ENCODE measurements at regions not wholly inside any gene's neighbourhood (a gene's known extent, or its start where the extent isn't known, plus 50 kb on each side); places are given as distances from the start of the nearest gene placed in this dataset.

- no peaks in the 10 kb centered on the region for H3K27me3 ChIP-seq
- ATAC-seq, result no peak
- in situ Hi-C loops (cut with MboI; ENCODE audit: low sequenced_read_pairs in 4 of 4) (no loop called here), intact Hi-C loops (cut with DNase I; ENCODE audit: low total_unique reads) (no loop called here)
- H3K9me3 ChIP-seq, result no peaks in the 10 kb centered on the region
- no peak overlapping the region for H3K4me3 ChIP-seq
- peaks cover 7 to 8% of the 10 kb centered on the region in 2 donors for H3K4me1 ChIP-seq
- DNase-seq, result no peak
- TF ChIP-seq, protein P1, sequence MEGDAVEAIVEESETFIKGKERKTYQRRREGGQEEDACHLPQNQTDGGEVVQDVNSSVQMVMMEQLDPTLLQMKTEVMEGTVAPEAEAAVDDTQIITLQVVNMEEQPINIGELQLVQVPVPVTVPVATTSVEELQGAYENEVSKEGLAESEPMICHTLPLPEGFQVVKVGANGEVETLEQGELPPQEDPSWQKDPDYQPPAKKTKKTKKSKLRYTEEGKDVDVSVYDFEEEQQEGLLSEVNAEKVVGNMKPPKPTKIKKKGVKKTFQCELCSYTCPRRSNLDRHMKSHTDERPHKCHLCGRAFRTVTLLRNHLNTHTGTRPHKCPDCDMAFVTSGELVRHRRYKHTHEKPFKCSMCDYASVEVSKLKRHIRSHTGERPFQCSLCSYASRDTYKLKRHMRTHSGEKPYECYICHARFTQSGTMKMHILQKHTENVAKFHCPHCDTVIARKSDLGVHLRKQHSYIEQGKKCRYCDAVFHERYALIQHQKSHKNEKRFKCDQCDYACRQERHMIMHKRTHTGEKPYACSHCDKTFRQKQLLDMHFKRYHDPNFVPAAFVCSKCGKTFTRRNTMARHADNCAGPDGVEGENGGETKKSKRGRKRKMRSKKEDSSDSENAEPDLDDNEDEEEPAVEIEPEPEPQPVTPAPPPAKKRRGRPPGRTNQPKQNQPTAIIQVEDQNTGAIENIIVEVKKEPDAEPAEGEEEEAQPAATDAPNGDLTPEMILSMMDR (IDR thresholded peaks at IDR 0.05 in 4 of 5, conservative IDR thresholded peaks at IDR 0.05 in 1 of 5), result no peak
- TF ChIP-seq POLR2A (IDR thresholded peaks at IDR 0.05), result no peak
- H3K27ac ChIP-seq, result no peak overlapping the region
- no peaks in the 10 kb centered on the region for H3K36me3 ChIP-seq
Measured at GRCh38 chr6:137731960-137732616, 135.0 kb upstream of the TNFAIP3 start.

DNA sequence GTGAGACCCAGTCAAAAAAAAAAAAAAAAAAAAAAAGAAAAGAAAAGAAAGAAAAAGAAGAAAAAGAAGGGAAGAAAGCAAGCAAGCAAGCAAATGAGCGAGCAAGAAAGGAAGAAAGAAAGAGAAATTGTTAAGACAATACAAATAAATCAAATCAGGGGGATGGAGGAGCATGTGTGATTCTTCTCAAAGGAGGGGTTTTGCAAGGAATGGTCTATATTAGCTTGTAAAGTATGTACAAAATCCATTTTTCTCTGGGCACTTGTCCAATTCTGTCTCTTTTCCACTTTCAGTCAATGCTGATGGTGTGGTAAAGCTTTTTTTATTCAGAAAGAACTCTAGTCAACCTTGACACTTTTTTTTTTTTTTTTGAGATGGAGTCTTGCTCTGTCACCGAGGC lies 133.7 kb upstream of the TNFAIP3 start:
- DNase-seq (no peak), ATAC-seq (no peak)
- no peaks in the 10 kb centered on the region for H3K9me3 ChIP-seq
- no peaks in the 10 kb centered on the region for H3K27me3 ChIP-seq
- peaks cover 6 to 7% of the 10 kb centered on the region in 2 donors for H3K4me1 ChIP-seq
- TF ChIP-seq, protein P1 (IDR thresholded peaks at IDR 0.05 in 4 of 5, conservative IDR thresholded peaks at IDR 0.05 in 1 of 5), result no peak
- TF ChIP-seq POLR2A (IDR thresholded peaks at IDR 0.05), result no peak
- no peaks in the 10 kb centered on the region for H3K36me3 ChIP-seq
- in situ Hi-C loops (cut with MboI; ENCODE audit: low sequenced_read_pairs in 4 of 4) (no loop called here), intact Hi-C loops (cut with DNase I; ENCODE audit: low total_unique reads) (no loop called here)
- no peak overlapping the region for H3K4me3 ChIP-seq
- H3K27ac ChIP-seq, result no peak overlapping the region

DNA sequence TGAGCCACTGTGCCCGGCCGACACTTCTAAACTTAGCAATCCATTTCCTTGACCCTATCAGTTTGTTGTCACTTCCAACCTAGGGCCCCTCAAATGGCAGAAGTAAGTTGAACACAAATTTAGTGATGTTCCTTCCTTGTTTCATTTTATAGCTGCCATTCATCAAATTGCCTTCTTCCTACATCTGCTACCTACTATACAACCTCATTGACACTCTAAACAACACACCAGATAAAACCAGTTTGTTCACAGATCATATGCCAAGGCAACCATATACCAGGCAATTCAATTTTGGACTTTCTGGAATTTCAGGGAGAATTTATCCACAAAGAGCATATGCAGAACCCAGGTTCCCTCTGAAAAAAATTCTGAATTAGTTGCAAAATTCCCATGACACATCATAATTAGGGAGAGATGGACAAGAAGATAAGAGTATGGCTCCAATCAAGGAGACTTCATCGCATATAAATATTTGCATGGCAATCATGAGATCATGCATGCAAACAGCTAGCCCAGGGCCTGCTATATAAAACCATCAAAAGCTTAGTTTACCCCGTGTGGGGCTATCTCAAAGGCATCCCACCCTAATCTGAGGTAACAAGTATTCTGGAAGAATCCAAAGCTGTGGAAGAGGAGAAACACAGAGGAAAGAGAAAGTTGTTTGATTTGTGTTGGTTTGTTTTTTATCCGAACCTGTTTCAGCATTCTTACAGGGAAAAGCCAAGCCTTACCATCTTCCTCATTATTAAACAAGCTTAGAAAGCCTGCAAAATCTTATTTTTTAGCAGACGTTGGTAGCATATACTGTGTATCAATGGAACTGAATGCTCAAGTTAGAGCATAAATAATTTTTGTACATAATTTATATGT lies 132.8 kb upstream of the TNFAIP3 start:
- DNase-seq, result no peak
- TF ChIP-seq, protein P1 (IDR thresholded peaks at IDR 0.05 in 4 of 5, conservative IDR thresholded peaks at IDR 0.05 in 1 of 5), result no peak
- TF ChIP-seq POLR2A (IDR thresholded peaks at IDR 0.05), result no peak
- intact Hi-C loops (cut with DNase I; ENCODE audit: low total_unique reads) (no loop called here), in situ Hi-C loops (cut with MboI; ENCODE audit: low sequenced_read_pairs in 4 of 4) (no loop called here)
- Histone ChIP-seq H3K4me3 (no peak overlapping the region), H3K4me1 (peaks cover 0 to 2% of the 10 kb centered on the region in 2 donors), H3K27ac (no peak overlapping the region), H3K9me3 (no peaks in the 10 kb centered on the region), H3K27me3 (no peaks in the 10 kb centered on the region), H3K36me3 (no peaks in the 10 kb centered on the region)
- ATAC-seq, result no peak

DNA sequence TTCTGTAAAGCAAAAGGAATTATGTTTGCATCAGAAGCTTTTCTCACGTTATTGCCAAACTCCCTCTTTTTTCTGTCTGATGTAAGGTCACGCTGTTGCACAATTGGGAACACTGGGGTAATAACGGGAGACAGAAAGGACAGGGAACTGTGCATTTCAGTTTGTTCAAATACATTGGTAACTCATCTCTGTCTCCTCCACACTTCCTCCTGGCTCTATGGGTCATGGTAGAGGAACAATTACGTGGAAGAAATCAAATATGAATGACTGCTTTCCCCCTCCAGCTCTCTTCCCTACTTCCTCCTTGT lies 132.2 kb upstream of the TNFAIP3 start:
- Histone ChIP-seq H3K4me1 (no peaks in the 10 kb centered on the region), H3K27ac (no peak overlapping the region), H3K27me3 (no peaks in the 10 kb centered on the region), H3K4me3 (no peak overlapping the region), H3K9me3 (no peaks in the 10 kb centered on the region), H3K36me3 (no peaks in the 10 kb centered on the region)
- ATAC-seq (peak in 1 of 2 donors; percentile 33), DNase-seq (no peak)
- in situ Hi-C loops (cut with MboI; ENCODE audit: low sequenced_read_pairs in 4 of 4) (no loop called here), intact Hi-C loops (cut with DNase I; ENCODE audit: low total_unique reads) (no loop called here)
- TF ChIP-seq, protein P1 (IDR thresholded peaks at IDR 0.05 in 4 of 5, conservative IDR thresholded peaks at IDR 0.05 in 1 of 5), result no peak
- no peak for TF ChIP-seq POLR2A (IDR thresholded peaks at IDR 0.05)
